ENCODE measurements at regions not wholly inside any gene's neighbourhood (a gene's known extent, or its start where the extent isn't known, plus 50 kb on each side); places are given as distances from the start of the nearest gene placed in this dataset.
"Not testable (repeated sequence)": the region's sequence is repeated elsewhere in the genome, so short reads cannot be mapped to it uniquely, and the experiment has no call there.

DNA sequence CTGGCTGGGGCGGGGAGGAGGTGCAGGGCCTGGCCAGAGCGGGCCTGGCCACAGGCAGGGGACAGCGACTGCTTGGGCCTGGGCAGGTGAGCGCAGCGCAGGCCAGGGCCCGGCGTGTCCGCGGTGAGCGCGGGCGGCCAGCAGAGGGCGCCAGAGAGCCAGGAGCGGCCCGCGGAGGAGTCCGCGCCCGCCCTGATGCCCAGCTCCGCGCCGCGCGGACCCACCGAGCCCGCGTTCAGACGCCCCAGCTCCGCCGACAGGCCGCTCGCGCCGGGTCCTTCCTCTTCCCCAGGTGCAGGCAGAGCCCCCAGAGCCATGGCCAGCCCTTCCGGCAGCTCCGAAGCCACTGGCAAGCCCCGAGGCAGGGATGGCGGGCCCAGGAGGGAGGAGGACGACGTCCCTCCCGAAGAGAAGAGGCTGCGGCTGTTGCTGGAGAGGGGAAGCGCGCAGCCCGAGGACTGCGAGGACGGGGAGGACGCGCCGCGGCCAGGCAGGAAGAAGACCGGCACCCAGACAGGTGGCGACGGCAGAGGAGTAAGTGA is 171.1 kb upstream of the OSBPL11 start:
- H3K27ac ChIP-seq; H3K4me3 ChIP-seq (IDR thresholded peaks at IDR 0.05; ENCODE audit: insufficient read depth, low read depth, low read length); H3K36me3 ChIP-seq (ENCODE audit: insufficient read depth); H3K27me3 ChIP-seq (ENCODE audit: insufficient read depth, low read depth); H3K4me1 ChIP-seq (ENCODE audit: low read depth, poor library complexity, severe bottlenecking); H4K20me1 ChIP-seq (ENCODE audit: insufficient read depth); H3K79me2 ChIP-seq (ENCODE audit: insufficient read depth, low read depth): not testable (repeated sequence)
- TF ChIP-seq, protein P1, sequence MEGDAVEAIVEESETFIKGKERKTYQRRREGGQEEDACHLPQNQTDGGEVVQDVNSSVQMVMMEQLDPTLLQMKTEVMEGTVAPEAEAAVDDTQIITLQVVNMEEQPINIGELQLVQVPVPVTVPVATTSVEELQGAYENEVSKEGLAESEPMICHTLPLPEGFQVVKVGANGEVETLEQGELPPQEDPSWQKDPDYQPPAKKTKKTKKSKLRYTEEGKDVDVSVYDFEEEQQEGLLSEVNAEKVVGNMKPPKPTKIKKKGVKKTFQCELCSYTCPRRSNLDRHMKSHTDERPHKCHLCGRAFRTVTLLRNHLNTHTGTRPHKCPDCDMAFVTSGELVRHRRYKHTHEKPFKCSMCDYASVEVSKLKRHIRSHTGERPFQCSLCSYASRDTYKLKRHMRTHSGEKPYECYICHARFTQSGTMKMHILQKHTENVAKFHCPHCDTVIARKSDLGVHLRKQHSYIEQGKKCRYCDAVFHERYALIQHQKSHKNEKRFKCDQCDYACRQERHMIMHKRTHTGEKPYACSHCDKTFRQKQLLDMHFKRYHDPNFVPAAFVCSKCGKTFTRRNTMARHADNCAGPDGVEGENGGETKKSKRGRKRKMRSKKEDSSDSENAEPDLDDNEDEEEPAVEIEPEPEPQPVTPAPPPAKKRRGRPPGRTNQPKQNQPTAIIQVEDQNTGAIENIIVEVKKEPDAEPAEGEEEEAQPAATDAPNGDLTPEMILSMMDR (conservative IDR thresholded peaks at IDR 0.05; ENCODE audit: low read depth, low read length), result peak; percentile 62
- Histone ChIP-seq H3K9ac (peak overlapping the region; percentile 52; the same call in 1 of the 2 replicates), H2AFZ (ENCODE audit: low read depth) (peak overlapping the region; percentile 96), H3K4me2 (peak overlapping the region; percentile 66; the same call in 1 of the 2 replicates)

DNA sequence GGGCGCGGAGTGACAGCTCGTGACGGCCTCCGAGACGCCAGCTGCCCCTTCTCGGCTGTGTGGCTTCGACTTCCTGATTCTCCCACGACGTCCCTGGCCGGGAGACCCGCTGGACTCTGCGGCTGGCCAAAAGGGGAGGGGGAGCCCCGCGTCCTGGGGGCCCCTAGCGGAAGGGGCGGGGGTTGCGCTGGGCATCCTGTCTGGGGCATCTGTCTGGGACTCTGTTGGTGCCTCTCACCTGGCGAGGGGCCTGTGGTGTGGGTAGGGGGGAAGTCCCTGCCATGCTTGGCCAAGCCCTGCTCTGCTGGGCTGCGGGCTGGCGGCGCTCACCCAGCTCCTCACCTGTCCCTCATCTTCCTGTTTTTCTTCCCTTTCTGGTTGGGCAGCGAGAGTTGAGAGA is 171.6 kb upstream of the OSBPL11 start:
- H3K36me3 ChIP-seq (ENCODE audit: insufficient read depth); H3K27me3 ChIP-seq (ENCODE audit: insufficient read depth, low read depth); H3K79me2 ChIP-seq (ENCODE audit: insufficient read depth, low read depth); H3K27ac ChIP-seq; H3K4me1 ChIP-seq (ENCODE audit: low read depth, poor library complexity, severe bottlenecking); H3K4me3 ChIP-seq (IDR thresholded peaks at IDR 0.05; ENCODE audit: insufficient read depth, low read depth, low read length); H3K9ac ChIP-seq; H4K20me1 ChIP-seq (ENCODE audit: insufficient read depth): not testable (repeated sequence)
- peak overlapping the region; percentile 96; the same call in 1 of the 2 replicates for H2AFZ ChIP-seq (ENCODE audit: low read depth)
- H3K4me2 ChIP-seq, result peak overlapping the region; percentile 22; the same call in 1 of the 2 replicates

DNA sequence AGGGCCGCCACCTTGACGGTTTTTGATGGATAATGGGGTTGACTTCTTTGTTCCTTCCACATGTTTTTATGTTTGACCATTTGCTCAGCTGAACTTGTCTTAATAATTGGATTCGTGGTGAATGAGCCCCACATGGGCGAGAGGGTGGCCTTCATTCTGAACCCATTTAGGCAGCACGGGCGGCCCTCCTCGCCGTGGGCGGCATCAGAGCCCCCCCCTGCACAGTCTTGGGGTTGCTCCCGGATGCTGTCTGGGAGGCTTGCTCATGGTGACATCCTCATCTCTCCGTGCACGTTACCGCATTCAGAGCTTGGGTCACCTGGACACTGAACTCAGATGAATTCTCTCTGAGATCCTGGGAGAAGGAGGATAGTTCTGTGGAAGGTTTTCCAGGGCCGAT is 172.3 kb upstream of the OSBPL11 start:
- Histone ChIP-seq H2AFZ (ENCODE audit: low read depth) (no peak overlapping the region), H3K4me2 (no peak overlapping the region), H3K27me3 (ENCODE audit: insufficient read depth, low read depth) (no peaks in the 10 kb centered on the region), H3K36me3 (ENCODE audit: insufficient read depth) (no peaks in the 10 kb centered on the region), H3K4me3 (IDR thresholded peaks at IDR 0.05; ENCODE audit: insufficient read depth, low read depth, low read length) (no peak overlapping the region), H3K79me2 (ENCODE audit: insufficient read depth, low read depth) (no peaks in the 10 kb centered on the region), H4K20me1 (ENCODE audit: insufficient read depth) (no peaks in the 10 kb centered on the region), H3K27ac (no peak overlapping the region), H3K4me1 (ENCODE audit: low read depth, poor library complexity, severe bottlenecking) (no peaks in the 10 kb centered on the region), H3K9ac (no peak overlapping the region)
- TF ChIP-seq, protein P1 (conservative IDR thresholded peaks at IDR 0.05; ENCODE audit: low read depth, low read length), result no peak

DNA sequence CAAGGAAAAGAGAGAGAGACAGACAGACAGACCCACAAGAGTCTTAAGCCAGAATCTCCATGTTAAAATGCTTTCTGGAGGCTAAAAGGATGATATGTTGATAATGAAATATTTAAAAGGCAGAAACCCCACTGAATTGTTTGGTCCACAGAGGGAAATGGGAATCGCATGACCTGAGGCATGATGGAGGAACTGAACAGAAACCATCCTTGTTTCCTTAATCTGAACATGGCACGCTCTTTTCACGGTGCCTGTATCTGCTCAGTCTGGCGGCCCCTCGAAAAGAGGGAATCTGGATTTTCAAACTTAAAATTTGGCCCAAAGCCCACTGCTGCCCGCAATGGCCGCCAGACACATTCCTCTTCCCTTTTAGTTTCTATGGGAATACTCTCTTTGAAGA is 173.5 kb upstream of the OSBPL11 start:
- H3K9ac ChIP-seq; H3K4me2 ChIP-seq; H3K4me1 ChIP-seq (ENCODE audit: low read depth, poor library complexity, severe bottlenecking); H3K36me3 ChIP-seq (ENCODE audit: insufficient read depth); H3K79me2 ChIP-seq (ENCODE audit: insufficient read depth, low read depth); H2AFZ ChIP-seq (ENCODE audit: low read depth); H4K20me1 ChIP-seq (ENCODE audit: insufficient read depth); H3K4me3 ChIP-seq (IDR thresholded peaks at IDR 0.05; ENCODE audit: insufficient read depth, low read depth, low read length); H3K27me3 ChIP-seq (ENCODE audit: insufficient read depth, low read depth); H3K27ac ChIP-seq: not testable (repeated sequence)

DNA sequence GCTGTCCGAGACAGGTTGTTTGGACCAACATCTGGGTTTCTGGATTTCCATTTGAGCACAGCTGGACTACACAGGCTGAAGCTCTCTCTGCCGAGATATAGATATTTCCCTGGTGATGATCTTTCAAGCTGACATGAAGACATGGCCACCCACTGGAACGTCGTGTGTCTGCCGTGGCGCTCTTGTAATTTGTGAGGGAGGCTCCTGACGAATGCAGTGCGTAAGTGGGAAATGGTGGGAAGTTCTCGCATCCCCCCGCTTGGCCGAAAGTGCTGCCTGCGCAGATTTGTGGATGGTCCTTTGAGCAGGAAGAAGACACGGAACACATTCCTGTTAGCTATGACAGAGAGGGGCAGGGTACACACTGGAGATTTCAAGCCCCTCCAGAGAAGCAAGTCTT is 176.2 kb upstream of the OSBPL11 start:
- not testable (repeated sequence) for H4K20me1 ChIP-seq (ENCODE audit: insufficient read depth); H3K9ac ChIP-seq; H3K4me1 ChIP-seq (ENCODE audit: low read depth, poor library complexity, severe bottlenecking); H3K4me3 ChIP-seq (IDR thresholded peaks at IDR 0.05; ENCODE audit: insufficient read depth, low read depth, low read length); H2AFZ ChIP-seq (ENCODE audit: low read depth); H3K27ac ChIP-seq; H3K27me3 ChIP-seq (ENCODE audit: insufficient read depth, low read depth); H3K36me3 ChIP-seq (ENCODE audit: insufficient read depth); H3K79me2 ChIP-seq (ENCODE audit: insufficient read depth, low read depth); H3K4me2 ChIP-seq

DNA sequence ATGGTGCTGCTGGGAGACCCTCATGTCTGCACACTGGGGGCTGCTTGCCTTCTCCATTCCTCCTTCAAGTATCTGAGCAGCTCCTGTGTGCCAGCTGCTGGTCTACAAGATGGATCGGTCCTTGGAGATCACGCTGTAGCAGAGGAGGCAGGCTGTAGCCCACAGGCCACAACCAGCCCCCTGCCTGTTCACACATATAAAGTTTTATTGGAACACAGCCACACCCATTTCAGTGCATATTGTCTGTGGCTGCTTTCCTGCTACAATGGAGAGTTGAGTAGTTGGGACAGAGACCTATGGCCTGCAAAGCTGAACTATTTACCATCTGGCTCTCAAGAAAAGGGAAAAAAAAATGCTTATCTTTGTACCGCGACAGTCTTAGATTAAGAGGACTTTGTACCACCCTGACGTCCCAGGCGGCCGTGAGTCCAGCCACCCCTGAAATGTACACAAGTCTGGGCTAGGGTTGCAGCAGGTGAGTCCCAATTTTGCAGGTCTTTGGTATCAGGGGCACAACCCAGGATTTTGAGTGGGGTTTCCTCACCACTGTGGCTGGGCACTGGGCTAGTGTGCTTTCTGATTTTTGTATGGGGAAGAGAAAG is 179.2 kb upstream of the OSBPL11 start:
- H3K27ac ChIP-seq, result not testable (repeated sequence)

DNA sequence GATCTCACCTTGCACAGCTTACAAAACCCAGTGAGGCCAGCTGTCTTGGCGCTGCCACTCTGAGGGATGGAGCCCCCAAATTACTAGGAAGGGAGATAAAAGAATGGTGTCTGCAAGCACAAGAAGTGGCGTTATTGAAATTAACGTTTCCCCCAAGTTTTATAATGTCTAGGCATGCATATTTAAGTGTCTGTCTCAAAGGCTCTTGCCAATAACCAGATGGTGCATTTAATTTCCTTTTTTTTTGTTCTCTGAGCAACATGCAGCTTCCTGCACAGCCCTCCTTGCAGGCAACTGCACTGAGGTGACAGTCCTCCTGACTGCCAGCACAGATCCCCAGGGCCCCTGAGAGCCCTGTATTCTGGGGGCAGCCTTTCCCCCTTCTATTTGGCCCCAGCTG is 179.8 kb upstream of the OSBPL11 start:
- H3K4me3 ChIP-seq (IDR thresholded peaks at IDR 0.05; ENCODE audit: insufficient read depth, low read depth, low read length); H3K27me3 ChIP-seq (ENCODE audit: insufficient read depth, low read depth); H3K4me1 ChIP-seq (ENCODE audit: low read depth, poor library complexity, severe bottlenecking); H3K79me2 ChIP-seq (ENCODE audit: insufficient read depth, low read depth); H3K9ac ChIP-seq; H3K27ac ChIP-seq; H4K20me1 ChIP-seq (ENCODE audit: insufficient read depth); H3K36me3 ChIP-seq (ENCODE audit: insufficient read depth); H2AFZ ChIP-seq (ENCODE audit: low read depth); H3K4me2 ChIP-seq: not testable (repeated sequence)

More for the DNA sequence above, 179.2 kb upstream of the OSBPL11 start:
- not testable (repeated sequence) for H3K4me3 ChIP-seq (IDR thresholded peaks at IDR 0.05; ENCODE audit: insufficient read depth, low read depth, low read length); H3K36me3 ChIP-seq (ENCODE audit: insufficient read depth); H2AFZ ChIP-seq (ENCODE audit: low read depth); H3K9ac ChIP-seq; H4K20me1 ChIP-seq (ENCODE audit: insufficient read depth); H3K79me2 ChIP-seq (ENCODE audit: insufficient read depth, low read depth); H3K4me2 ChIP-seq; H3K27me3 ChIP-seq (ENCODE audit: insufficient read depth, low read depth); H3K4me1 ChIP-seq (ENCODE audit: low read depth, poor library complexity, severe bottlenecking)

DNA sequence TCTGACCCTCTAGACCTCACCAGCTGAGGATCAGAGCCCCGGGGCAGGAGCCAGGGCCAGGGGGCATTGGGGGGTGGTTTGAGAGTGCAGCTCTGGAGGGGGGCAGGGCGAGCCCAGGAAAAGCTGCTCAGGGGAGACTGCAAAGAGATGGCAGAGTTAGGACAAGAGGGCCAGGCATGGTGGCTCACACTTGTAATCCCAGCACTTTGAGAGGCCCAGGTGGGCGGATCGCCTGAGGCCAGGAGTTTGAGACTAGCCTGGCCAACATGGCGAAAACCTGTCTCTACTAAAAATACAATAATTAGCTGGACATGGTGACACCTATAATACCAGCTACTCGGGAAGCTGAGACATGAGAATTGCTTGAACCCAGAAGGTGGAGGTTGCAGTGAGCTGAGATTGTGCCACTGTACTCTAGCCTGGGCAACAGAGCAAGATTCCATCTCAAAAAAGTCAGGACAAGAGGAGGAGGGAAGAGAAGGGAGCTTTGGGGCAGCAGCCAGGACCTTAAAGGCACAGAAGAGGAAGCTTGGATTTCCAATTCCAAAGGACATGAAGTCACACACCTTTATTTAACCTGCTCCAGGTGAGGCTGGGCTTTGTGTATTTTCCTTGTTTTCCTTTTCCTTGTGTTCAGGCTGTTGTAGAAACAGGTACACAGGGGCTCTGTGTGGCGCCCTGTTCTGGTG is 180.5 kb upstream of the OSBPL11 start:
- not testable (repeated sequence) for H4K20me1 ChIP-seq (ENCODE audit: insufficient read depth); H2AFZ ChIP-seq (ENCODE audit: low read depth); H3K36me3 ChIP-seq (ENCODE audit: insufficient read depth); H3K4me2 ChIP-seq; H3K9ac ChIP-seq; H3K79me2 ChIP-seq (ENCODE audit: insufficient read depth, low read depth); H3K4me3 ChIP-seq (IDR thresholded peaks at IDR 0.05; ENCODE audit: insufficient read depth, low read depth, low read length); H3K4me1 ChIP-seq (ENCODE audit: low read depth, poor library complexity, severe bottlenecking); H3K27me3 ChIP-seq (ENCODE audit: insufficient read depth, low read depth); H3K27ac ChIP-seq

All from KMS-11 (cell line).